GM19035 (cell line): ENCODE measurements at regions not wholly inside any gene's neighbourhood (a gene's known extent, or its start where the extent isn't known, plus 50 kb on each side); places are given as distances from the start of the nearest gene placed in this dataset.
"Not testable (repeated sequence)": the region's sequence is repeated elsewhere in the genome, so short reads cannot be mapped to it uniquely, and the experiment has no call there.

ENCODE experiments used
- ATAC-seq: cut with Tn5 transposase; IDR thresholded peaks from one replicate; pipeline ENCODE4 v1.9.1; 2021; ENCODE audit not compliant: unreplicated experiment

- no peak for ATAC-seq
These were observed 453.2 kb downstream of the PRR16 start for GRCh38 chr5:120917214-120917758.

DNA sequence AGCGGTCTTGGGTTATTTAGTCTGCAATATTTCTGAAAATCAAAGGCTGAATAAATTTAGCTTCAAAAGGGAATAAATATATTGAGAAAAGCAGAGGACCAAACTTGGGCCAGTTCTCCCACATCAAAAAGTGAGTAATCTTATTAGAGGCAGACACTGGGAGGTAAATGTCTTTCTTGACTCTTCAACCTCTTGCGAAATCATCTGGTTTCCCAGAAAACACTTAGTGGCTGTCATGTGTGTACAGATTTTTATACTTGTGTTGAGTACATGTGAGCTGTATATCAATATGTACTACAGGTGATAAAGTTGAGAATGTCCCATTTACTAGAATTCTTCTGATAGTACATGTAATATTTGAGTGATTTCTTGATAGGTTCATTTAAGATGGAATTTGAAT, 454.9 kb downstream of the PRR16 start:
- ATAC-seq = no peak

DNA sequence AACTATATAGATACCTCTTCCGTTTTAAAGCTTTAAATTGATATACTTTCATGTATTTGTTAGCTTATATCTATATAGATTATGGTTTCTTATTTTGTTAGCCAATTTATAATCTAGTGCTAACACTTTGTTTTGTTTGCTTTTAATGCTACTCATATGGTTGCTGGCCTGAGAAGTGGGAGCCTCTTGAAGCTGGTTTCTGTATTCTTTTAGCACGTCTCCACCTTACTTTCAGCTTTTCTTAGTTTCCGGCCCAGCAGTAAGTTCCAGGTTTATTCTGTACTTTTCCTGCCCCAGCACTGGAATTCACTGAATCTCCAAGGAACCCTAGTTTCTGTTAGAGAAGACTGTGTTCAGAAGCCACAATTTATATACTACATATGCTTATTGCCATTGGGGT, 458.9 kb downstream of the PRR16 start:
- no peak for ATAC-seq

GRCh38 chr5:120926471-120926870, 462.4 kb downstream of the PRR16 start:
- ATAC-seq = no peak

DNA sequence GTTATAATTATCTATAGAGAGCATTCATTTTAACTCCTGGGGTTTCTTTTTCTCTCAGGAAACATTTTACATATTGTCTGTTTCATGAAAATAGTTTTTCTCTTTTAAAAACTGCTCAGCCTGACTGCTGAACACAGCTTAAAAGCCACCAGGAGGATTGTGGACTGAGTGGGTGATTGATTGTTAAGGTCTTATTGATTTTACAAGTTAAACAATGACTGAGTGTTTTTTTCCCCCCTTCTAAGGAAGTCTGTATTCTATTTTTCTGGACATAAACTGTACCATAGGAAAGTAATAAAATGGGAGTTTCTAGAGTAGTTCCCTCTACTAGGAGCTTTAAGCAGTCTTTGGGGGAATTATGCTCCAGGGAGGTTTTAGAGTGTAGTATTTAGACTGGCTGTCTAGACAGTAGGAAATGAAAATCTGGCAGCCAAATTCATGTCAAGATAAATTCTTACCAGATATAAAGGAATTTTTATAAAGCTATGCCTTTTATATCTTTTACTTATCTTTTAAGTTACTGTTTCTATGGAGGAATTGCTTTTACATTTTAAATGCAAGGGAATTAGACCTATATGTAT, 463.9 kb downstream of the PRR16 start:
- no peak for ATAC-seq

- no peak for ATAC-seq
These were observed 468.4 kb downstream of the PRR16 start for GRCh38 chr5:120932480-120932879.

- no peak for ATAC-seq
These were observed 469.9 kb downstream of the PRR16 start for GRCh38 chr5:120934031-120934430.

- no peak for ATAC-seq
These were observed 472.6 kb downstream of the PRR16 start for GRCh38 chr5:120936652-120937051.

- ATAC-seq = no peak
These were observed 474.5 kb downstream of the PRR16 start for GRCh38 chr5:120938604-120939003.

GRCh38 chr5:120942596-120943350, 478.7 kb downstream of the PRR16 start:
- no peak for ATAC-seq

DNA sequence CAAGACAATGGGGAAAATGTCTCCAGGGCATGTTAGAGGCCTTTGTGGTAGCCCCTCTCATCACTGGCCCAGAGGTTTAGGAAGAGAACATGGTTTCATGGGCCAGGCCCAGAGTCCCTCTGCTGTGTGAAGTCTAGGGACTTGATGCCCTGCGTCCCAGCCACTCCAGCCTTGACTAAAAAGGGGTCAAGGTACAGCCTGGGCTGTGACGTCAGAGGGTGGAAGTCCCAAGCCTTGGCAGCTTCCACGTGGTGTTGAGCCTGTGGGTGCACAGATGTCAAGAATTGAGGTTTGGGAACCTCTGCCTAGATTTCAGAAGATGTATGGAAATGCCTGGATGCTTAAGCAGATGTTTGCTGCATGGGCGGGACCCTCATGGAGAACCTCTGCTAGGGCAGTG, 485.5 kb downstream of the PRR16 start:
- not testable (repeated sequence) for ATAC-seq

GRCh38 chr5:120953445-120953844, 489.3 kb downstream of the PRR16 start:
- ATAC-seq = not testable (repeated sequence)

DNA sequence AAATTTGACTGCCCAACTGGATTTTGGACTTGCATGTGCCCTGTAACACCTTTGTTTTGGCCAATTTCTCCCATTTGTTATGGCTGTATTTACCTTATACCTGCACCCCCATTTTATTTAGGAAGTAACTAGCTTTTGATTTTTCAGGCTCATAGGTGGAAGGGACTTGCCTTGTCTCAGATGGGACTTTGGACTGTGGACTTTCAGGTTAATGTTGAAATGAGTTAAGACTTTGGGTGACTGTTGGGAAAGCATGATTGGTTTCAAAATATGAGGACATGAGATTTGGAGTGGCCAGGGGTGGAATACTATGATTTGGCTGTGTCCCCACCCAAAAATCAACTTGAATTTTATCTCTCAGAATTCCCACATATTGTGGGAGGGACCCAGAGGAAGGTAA, 490.2 kb downstream of the PRR16 start:
- no peak for ATAC-seq

- ATAC-seq = no peak
These were observed 491.7 kb downstream of the PRR16 start for GRCh38 chr5:120955795-120956194.

DNA sequence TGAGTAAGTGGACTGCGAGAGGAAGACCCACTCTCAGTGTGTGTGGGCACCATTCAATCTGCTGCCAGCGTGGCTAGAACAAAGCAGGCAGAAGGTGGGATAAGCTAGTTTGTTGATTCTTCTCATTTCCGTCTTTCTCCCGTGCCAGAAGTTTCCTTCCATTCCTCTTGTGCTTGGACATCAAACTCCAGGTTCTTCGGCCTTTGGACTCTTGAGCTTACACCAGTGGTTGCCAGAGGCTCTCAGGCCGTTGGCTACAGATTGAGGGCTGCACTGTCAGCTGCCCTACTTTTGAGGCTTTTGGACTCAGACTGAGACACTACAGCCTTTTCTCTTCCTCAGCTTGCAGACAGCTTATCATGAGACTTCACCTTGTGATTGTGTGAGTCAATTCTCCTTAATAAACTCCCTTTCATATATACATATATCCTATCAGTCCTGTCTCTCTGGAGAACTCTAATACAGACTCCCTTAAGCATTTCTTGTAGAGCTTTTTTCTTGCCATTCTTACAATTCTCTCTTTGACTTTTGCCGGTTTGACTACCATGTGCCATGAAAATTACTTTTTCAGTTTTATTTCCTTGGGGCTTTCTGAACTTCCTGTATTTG, 494.9 kb downstream of the PRR16 start:
- no peak for ATAC-seq

- no peak for ATAC-seq
These were observed 496.4 kb downstream of the PRR16 start for GRCh38 chr5:120960510-120960909.

- no peak for ATAC-seq
These were observed 503.3 kb downstream of the PRR16 start for GRCh38 chr5:120967366-120967765.

GRCh38 chr5:120974690-120975089, 510.6 kb downstream of the PRR16 start:
- no peak for ATAC-seq

- no peak for ATAC-seq
These were observed 518.3 kb downstream of the PRR16 start for GRCh38 chr5:120982351-120982750.

GRCh38 chr5:120985526-120985925, 521.4 kb downstream of the PRR16 start:
- no peak for ATAC-seq

DNA sequence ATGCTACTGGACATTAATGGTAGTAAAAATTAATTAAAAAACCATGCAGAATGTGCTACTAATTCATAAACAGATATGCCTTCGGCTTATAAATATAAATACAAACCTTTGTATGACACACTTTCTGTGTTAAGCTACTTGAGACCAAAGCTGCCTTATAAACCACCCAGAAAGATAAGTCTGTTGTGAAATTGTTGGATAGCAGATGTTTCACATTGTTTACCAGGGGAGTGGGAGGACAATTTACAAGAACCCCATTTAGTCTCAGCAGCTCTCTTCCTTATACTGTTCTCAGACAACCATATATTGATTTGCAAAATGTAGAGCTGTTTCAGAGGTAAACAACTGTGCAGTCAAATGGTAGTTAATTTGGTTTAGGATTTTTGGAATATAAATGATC, 524.4 kb downstream of the PRR16 start:
- no peak for ATAC-seq

GRCh38 chr5:120988941-120989340, 524.8 kb downstream of the PRR16 start:
- ATAC-seq = no peak
